Duodenal mucosa (tissue), 2 donors: ENCODE measurements at regions not wholly inside any gene's neighbourhood (a gene's known extent, or its start where the extent isn't known, plus 50 kb on each side); places are given as distances from the start of the nearest gene placed in this dataset.
"Not testable (repeated sequence)": the region's sequence is repeated elsewhere in the genome, so short reads cannot be mapped to it uniquely, and the experiment has no call there.

Experiments
- H3K27ac ChIP-seq: one replicate; pipeline ENCODE4 v1.7.0; 2013; ENCODE audit warnings: low read depth, low read length
- H3K27me3 ChIP-seq, 2 donors: one replicate each; pipeline ENCODE4 v1.7.0; 2013; ENCODE audit warnings: low read length in 2 of 2, control low read depth in 1 of 2; ENCODE audit not compliant: insufficient read depth in 2 of 2, control insufficient read depth in 1 of 2
- H3K36me3 ChIP-seq, 2 donors: one replicate each; pipeline ENCODE4 v1.7.0; 2013; ENCODE audit warnings: low read length in 2 of 2, control low read depth in 1 of 2; ENCODE audit not compliant: insufficient read depth in 2 of 2, control insufficient read depth in 1 of 2
- H3K4me1 ChIP-seq, 2 donors: one replicate each; pipeline ENCODE4 v1.7.0; 2013; ENCODE audit warnings: low read length in 2 of 2, control low read depth in 1 of 2; ENCODE audit not compliant: insufficient read depth in 2 of 2, control insufficient read depth in 1 of 2
- H3K4me3 ChIP-seq, 2 donors: one replicate each; pipeline ENCODE4 v1.7.0; 2013; ENCODE audit warnings: low read length in 2 of 2, low read depth in 1 of 2
- H3K9ac ChIP-seq, 2 donors: one replicate each; pipeline ENCODE4 v1.7.0; 2013; ENCODE audit warnings: low read length in 2 of 2, low read depth in 1 of 2
- H3K9me3 ChIP-seq, 2 donors: one replicate each; pipeline ENCODE4 v1.7.0; 2013; ENCODE audit warnings: low read length in 2 of 2, control low read depth in 1 of 2; ENCODE audit not compliant: control insufficient read depth in 1 of 2

- Histone ChIP-seq H3K27me3 (no peaks in the 10 kb centered on the region), H3K9ac (no peak overlapping the region), H3K4me1 (no peaks in the 10 kb centered on the region), H3K9me3 (peaks cover 3 to 7% of the 10 kb centered on the region in 2 donors), H3K36me3 (no peaks in the 10 kb centered on the region), H3K27ac (no peak overlapping the region), H3K4me3 (no peak overlapping the region)
Measured at GRCh38 chr3:163175970-163176369, 1679.4 kb downstream of the OTOL1 start.

DNA sequence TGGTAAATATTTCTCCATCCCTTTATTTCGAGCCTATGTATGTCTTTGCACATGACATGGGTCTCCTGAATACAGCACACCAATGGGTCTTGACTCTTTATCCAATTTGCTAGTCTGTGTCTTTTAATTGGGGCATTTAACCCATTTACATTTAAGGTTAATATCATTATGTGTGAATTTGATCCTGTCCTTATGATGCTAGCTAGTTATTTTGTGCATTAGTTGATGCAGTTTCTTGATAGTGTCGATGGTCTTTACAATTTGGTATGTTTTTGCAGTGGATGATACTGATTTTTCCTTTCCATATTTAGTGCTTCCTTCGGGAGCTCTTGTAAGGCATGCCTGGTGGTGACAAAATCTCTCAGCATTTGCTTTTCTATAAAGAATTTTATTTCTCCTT lies 1675.9 kb downstream of the OTOL1 start:
- H3K4me1 ChIP-seq, H3K27me3 ChIP-seq, H3K4me3 ChIP-seq, H3K36me3 ChIP-seq, H3K9ac ChIP-seq, H3K27ac ChIP-seq: not testable (repeated sequence)
- H3K9me3 ChIP-seq = peaks cover 6 to 11% of the 10 kb centered on the region in 2 donors

GRCh38 chr3:163166197-163166596 lies 1669.6 kb downstream of the OTOL1 start:
- no peak overlapping the region for H3K4me3 ChIP-seq
- no peak overlapping the region for H3K9ac ChIP-seq
- no peaks in the 10 kb centered on the region for H3K4me1 ChIP-seq
- peaks cover 3 to 10% of the 10 kb centered on the region in 2 donors for H3K9me3 ChIP-seq
- H3K27me3 ChIP-seq = no peaks in the 10 kb centered on the region
- H3K27ac ChIP-seq = no peak overlapping the region
- no peaks in the 10 kb centered on the region for H3K36me3 ChIP-seq

GRCh38 chr3:163159306-163159705 lies 1662.7 kb downstream of the OTOL1 start:
- no peak overlapping the region for H3K27ac ChIP-seq
- peaks cover 0 to 6% of the 10 kb centered on the region in 2 donors for H3K9me3 ChIP-seq
- H3K27me3 ChIP-seq = no peaks in the 10 kb centered on the region
- no peak overlapping the region for H3K4me3 ChIP-seq
- no peaks in the 10 kb centered on the region for H3K36me3 ChIP-seq
- no peak overlapping the region for H3K9ac ChIP-seq
- no peaks in the 10 kb centered on the region for H3K4me1 ChIP-seq

GRCh38 chr3:163139600-163139999 lies 1643.0 kb downstream of the OTOL1 start:
- Histone ChIP-seq H3K27ac (no peak overlapping the region), H3K9ac (no peak overlapping the region), H3K27me3 (no peaks in the 10 kb centered on the region), H3K36me3 (no peaks in the 10 kb centered on the region), H3K4me3 (no peak overlapping the region), H3K9me3 (peaks cover 0 to 3% of the 10 kb centered on the region in 2 donors), H3K4me1 (no peaks in the 10 kb centered on the region)

GRCh38 chr3:163138258-163138657 lies 1641.7 kb downstream of the OTOL1 start:
- Histone ChIP-seq H3K4me1 (no peaks in the 10 kb centered on the region), H3K27me3 (no peaks in the 10 kb centered on the region)

DNA sequence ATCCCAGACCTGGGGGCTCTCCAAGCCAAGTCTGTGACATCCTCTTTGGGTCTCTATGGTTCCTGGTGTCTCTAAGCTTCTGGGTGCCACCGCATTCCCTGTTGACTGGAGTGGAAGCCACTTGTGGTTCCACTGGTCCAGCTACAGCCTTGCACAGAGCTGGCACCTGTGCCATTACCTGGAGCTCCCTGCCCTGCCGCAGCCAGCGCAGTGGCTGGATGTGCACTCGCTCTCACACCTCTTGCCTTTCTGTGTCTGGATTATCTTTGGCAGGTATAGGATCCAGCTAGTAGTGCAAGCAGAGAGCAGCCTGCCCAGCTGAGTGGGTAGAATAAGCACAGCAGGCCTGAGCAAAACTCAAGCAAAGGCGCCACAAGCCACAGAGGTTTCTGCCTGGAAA lies 1635.5 kb downstream of the OTOL1 start:
- Histone ChIP-seq H3K36me3 (no peaks in the 10 kb centered on the region), H3K4me3 (no peak overlapping the region), H3K9ac (no peak overlapping the region), H3K27me3 (no peaks in the 10 kb centered on the region), H3K9me3 (peaks cover 1 to 3% of the 10 kb centered on the region in 2 donors), H3K4me1 (no peaks in the 10 kb centered on the region), H3K27ac (no peak overlapping the region)

More at GRCh38 chr3:163138258-163138657, 1641.7 kb downstream of the OTOL1 start:
- Histone ChIP-seq H3K9me3 (peaks cover 0 to 3% of the 10 kb centered on the region in 2 donors), H3K27ac (no peak overlapping the region), H3K9ac (no peak overlapping the region), H3K4me3 (no peak overlapping the region), H3K36me3 (no peaks in the 10 kb centered on the region)

DNA sequence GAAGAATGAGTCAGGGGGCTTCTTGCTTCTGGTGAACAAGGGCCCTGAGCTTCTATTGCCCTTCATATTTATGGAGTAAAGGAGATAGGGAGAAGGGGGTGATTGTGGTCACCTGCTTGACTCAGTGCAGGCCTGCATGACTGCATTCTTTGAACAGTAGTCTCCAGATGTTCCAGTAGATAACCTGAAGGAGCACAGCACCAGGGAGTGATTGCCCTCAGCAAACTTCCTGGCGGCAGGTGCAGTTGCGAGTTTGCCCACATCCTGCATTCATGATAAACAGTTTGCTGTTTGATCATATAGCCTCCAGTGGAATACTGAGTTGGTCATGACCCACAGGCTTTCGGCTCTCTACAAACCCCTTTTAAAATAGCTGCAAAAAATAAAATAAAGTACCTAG lies 1632.7 kb downstream of the OTOL1 start:
- no peaks in the 10 kb centered on the region for H3K36me3 ChIP-seq

DNA sequence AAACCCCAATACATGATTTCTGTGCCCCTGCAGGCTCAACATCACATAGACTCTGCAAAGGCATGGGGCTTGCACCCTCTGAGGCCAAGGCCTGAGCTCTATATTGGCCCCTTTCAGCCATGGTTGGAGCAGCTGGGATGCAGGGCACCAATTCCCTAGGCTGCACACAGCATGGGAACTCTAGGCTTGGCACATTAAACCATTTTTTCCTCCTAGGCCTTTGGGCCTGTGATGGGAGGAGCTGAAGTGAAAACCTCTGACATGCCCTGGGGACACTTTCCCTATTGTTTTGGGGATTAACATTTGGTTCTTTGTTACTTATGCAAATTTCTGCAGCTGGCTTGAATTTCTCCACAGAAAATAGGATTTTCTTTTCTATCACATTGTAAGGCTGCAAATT lies 1629.5 kb downstream of the OTOL1 start:
- no peaks in the 10 kb centered on the region for H3K27me3 ChIP-seq
- H3K27ac ChIP-seq = no peak overlapping the region
- no peaks in the 10 kb centered on the region for H3K4me1 ChIP-seq
- H3K9me3 ChIP-seq = peaks cover 14% of the 10 kb centered on the region in 2 donors
- H3K9ac ChIP-seq = no peak overlapping the region
- no peaks in the 10 kb centered on the region for H3K36me3 ChIP-seq
- no peak overlapping the region for H3K4me3 ChIP-seq

More for the DNA sequence above, 1632.7 kb downstream of the OTOL1 start:
- H3K27me3 ChIP-seq = no peaks in the 10 kb centered on the region
- H3K9me3 ChIP-seq = peaks cover 14% of the 10 kb centered on the region in 2 donors
- H3K27ac ChIP-seq = no peak overlapping the region
- no peaks in the 10 kb centered on the region for H3K4me1 ChIP-seq
- no peak overlapping the region for H3K9ac ChIP-seq
- no peak overlapping the region for H3K4me3 ChIP-seq
